ENCODE measurements at regions not wholly inside any gene's neighbourhood (a gene's known extent, or its start where the extent isn't known, plus 50 kb on each side); places are given as distances from the start of the nearest gene placed in this dataset.
"Not testable (repeated sequence)": the region's sequence is repeated elsewhere in the genome, so short reads cannot be mapped to it uniquely, and the experiment has no call there.

DNA sequence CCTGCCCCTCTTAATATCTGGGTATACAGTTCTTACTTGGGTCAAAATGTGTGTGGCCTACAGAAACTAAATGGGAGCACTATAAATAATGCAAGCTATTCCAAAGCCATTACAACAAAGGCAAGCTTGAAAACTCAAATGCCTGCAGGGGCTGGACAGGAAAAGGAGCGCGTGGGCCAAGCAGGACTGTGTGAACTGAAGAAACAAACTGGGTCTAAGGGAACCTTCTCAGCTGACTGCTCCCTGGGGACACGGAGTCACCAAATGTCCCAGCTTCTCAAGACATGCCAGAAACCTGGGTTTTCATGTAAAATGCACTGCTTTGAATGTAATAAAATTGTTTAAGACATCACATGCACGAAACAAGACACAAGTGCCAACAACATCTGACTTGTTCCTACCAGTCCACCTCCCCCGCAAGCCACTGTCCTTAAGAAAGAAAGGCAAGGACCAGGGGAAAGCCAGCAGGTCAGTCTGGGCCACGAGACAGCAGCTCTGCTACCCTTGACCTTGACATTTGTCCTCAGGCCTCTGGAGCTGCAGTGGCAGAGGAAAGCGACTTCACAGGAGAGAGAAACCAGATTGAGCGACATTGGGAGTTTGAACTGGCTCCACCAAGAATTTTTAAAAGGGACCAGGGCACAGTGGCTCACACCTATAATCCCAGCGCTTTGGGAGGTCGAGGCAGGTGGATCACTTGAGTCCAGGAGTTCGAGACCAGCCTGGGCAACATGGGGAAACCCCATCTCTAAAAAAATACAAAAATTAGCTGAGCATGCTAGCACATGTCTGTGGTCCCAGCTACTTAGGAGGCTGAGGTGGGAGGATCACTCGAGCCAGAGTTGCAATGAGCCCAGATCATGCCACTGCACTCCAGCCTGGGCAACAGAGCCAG is 89.7 kb upstream of the SH3BP4 start:
- DNase-seq (ENCODE audit: low read depth), result no peak

DNA sequence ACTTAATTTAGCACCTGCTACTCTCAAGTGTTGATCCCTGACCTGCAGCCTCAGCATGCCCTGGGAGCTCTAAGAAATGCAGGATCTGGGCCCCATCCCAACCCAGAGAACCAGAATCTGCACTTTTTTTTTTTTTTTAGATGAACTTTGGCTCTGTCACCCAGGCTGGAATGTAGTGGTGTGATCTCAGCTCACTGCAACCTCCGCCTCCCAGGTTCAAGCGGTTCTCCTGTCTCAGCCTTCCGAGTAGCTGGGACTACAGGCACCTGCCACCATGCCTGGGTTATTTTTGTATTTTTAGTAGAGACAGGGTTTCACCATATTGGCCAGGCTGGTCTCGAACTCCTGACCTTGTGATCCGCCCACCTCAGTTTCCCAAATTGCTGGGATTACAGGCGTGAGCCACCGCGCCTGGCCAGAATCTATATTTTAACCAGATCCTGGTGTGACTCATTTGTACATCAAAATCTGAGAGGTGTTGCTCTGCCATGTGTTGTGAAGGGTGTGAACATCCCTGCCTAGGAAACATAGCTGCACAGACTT is 92.4 kb upstream of the SH3BP4 start:
- DNase-seq (ENCODE audit: low read depth), result not testable (repeated sequence)

DNA sequence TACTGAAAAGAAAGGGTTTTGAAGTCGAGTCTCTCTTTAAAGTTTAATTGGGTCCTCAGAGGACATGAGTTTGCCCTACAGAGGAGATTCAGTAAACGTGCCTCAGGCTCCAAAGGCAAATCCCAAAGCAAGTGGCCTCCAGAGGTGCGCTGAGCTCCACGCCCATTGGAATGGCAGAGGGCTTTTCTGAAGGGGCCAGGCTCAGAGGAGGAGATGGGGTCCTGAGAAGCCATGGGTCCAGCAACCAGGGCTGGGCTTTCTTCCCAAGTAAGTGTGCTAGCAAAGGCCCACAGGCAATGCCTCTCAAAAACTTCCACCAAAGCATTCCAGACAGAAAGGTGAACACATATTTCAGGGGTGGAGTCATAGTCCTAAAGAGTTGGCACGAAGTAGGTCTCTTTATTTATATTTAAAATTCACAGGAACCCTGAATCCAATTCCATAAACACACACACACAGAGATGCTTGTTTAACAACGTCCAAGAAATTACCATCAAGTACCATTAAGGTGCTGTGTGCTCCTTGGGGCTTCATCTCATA is 93.0 kb upstream of the SH3BP4 start:
- DNase-seq (ENCODE audit: low read depth), result no peak

DNA sequence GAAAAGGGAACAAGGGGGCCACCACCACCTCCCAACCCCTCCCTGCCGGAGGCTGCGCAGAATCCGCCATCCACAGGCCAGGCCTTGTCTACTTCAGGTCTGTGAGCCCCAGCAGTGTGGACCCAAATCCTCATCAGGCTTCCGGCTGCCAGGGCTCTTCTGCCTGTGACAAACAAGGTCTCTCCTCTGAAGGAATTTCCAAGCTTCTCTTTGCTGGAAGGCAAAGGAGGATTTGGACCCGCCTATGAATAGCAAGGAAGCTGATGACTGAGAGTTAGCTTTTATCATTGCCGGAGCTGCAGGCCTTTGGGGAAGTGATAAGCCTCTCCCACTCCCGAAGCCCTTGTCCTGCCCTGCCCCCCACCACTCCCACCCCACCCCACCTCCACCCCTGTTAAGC is 93.7 kb upstream of the SH3BP4 start:
- DNase-seq (ENCODE audit: low read depth), result no peak

DNA sequence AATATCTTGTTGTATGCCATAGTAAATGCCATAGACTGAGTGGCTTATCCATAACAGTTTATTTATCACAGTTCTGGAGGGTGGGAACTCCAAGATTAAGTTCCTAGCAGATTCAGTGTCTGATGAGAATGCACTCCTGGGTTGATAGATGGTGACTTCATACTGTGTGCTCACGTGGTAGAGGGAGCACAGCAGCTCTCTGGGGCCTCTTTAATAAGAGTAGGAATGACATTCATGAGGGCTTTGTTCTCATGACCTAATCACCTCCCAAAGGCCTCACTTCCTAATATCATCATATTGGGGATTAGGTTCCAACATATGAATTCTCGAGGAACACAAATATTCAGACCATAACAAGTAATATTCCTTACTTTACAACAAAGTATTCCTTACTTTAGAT is 98.1 kb upstream of the SH3BP4 start:
- DNase-seq (ENCODE audit: low read depth), result no peak

DNA sequence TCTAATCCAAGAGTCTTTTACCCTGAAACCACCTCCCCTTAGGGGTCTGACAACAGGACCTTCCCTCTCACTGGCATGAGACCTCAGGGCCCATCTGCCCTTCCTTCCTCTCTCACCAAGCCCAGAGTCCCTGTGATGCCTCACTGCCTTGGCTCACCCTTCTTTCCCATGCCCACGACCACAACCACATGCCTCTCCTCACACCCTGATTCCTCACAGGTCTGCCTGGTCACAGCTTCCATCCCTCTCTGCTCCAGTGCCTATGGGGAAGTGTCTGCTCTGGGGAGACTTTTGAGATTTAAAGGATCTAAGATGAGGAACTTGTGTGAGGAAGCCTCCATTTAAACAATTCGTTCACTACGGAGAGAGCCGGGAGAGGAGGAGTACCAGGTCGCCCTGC is 98.9 kb upstream of the SH3BP4 start:
- no peak for DNase-seq (ENCODE audit: low read depth)

DNA sequence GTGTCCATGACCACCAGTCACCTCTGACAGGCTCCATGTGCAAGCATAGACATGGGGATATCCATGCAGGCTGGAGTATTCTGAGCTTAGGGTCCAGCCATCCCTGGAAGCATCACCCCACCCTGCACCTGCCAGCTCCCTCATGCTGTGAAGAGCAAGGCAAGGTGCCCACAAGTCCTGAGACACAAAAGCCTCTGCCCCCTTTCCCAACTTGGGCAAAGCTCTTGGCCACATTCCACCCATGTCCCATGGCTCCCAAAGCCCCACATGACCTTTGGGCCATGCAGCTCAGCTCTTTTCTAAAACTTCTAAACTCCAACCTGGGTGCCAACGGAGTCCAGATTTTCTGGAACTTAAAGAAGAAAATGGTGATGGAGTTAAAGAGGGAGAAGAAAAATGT is 99.8 kb upstream of the SH3BP4 start:
- no peak for DNase-seq (ENCODE audit: low read depth)

DNA sequence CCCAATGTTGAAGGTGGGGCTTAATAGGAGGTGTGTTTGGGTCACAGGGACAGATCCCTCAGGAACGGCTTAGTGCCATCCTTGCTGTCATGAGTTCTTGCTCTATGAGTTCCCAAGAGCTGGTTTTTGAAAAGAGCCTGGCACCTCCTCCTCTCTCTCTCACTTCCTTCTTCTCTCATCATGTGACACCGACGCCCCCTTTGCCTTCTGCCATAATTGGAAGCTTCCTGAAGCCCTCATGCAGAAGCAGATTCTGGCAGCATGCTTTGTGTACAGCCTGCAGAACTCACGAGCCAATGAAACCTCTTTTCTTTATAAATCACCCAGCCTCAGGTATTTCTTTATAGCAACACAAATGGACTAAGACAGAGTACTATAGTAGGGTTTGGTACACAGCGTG is 100.4 kb upstream of the SH3BP4 start:
- no peak for DNase-seq (ENCODE audit: low read depth)

DNA sequence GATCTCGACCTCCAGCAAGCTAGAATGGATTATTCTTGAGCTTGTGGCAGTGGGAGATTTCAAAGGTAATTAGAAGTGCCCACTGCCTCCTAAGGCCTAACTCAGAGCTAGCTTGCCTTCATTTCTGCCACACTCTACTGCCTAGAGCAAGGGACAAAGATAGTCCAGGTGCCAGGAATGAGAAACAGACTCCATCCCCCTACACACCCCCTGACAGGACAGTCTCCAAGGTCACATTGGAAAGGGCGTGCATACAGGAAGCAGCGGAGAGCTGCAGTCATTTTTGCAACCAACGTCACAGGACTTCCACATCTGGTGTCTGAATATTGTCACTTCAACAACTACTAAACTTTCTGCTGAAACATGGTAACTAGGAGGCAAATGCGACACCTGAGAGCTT is 101.0 kb upstream of the SH3BP4 start:
- no peak for DNase-seq (ENCODE audit: low read depth)

DNA sequence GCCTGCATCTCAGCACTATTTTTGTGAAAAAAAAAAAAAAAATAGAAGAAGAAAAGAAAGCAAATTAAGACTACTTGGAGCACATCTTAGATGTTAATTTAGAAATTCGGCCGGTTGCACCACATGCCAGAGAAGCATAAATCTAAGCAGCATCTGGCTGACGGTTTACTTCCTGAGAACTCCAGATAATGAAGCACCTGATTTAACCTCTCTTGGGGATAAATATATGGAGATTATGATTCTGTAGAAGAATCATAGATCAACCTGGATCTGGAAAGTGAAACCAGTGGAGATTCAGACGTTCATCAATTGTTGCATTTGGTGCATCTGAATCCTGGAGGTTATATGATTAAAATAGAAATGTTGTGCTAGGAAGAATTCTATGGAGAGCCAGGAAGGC is 102.1 kb upstream of the SH3BP4 start:
- DNase-seq (ENCODE audit: low read depth), result no peak

DNA sequence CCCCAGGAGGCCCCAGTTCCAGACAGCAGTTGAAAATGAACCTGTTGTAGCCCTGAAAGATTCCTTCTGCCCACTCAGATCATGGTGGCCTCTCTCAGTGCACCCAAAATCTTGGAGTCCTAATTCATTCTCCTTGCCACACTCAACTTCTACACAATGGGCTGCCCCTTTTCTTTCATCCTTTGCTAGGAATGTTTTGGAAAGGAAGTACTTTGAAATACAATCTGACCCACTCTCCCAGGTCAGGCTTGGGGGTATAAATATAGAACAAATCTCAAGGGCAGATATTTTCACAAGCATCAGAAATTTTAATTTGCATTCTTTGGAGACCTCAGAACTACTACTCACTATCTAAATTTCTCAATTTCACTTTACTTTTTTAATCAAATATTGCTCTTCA is 103.2 kb upstream of the SH3BP4 start:
- no peak for DNase-seq (ENCODE audit: low read depth)

DNA sequence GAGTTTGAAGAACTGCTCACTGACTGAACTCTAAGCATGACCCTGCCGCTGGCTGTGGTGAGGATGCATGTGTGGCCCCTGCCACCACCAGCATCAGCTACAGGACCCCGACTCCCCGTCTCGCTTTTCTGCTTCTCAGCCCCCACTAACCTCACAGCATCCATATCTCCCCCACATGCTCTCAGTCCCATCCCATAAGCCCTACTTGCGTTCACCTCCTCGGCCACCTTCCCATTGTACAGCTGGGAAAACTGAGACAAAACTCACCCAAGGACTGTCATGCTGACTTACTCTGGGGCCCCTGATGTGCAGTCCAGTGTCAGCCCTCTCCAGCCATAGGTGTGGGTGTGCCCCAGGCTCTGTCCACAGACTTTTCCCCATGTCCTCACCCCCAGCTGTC is 104.2 kb upstream of the SH3BP4 start:
- DNase-seq (ENCODE audit: low read depth), result no peak

DNA sequence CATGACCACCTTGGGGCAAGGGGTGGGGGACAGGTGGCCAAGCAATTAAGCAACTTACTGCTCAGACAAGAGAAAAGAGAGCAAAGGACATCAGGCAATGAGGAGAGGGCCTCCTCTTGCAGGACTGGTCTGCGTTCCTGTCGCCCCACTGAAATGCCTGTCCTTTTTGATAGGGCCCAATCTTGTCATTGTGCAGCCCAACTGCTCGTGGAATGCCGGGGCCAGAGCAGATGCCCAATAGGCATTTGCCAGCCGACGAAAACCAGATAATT is 104.5 kb upstream of the SH3BP4 start:
- no peak for DNase-seq (ENCODE audit: low read depth)

DNA sequence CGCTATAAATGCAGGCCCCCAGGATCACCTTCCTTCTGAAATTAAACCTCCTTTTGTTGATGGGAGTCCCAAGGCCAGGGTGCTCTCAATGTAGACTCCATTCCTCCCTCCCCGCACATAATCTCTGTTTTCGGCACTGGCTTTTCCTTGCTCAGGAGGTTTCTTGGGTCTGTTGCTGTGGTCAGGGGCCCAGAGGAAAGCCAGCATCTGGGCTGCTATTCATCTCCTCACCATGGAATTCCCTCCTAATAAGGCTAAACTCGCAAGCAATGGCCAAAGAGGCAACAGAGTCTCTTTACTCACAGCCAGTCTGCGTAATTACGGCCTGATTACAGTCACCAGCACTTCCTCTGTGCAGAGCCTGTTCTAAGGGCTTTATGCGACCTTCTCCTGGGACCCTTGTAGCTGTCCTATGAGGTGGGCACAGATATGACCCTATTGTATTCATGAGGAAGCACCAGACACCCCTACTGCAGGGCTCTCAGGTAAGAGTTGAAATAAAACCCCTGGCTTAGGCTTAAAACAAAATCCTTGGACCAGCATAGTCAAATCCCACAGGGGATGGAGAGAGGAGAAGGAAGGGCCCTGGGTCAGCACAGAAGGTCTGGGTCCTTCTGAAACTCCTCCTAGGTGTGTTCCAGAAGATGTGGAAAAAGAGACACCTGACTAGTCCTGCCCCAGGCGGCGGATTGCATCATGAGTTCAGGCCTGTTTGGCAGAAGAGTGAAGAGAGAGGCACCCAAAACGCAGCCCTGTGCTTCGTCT is 105.0 kb upstream of the SH3BP4 start:
- no peak for DNase-seq (ENCODE audit: low read depth)

DNA sequence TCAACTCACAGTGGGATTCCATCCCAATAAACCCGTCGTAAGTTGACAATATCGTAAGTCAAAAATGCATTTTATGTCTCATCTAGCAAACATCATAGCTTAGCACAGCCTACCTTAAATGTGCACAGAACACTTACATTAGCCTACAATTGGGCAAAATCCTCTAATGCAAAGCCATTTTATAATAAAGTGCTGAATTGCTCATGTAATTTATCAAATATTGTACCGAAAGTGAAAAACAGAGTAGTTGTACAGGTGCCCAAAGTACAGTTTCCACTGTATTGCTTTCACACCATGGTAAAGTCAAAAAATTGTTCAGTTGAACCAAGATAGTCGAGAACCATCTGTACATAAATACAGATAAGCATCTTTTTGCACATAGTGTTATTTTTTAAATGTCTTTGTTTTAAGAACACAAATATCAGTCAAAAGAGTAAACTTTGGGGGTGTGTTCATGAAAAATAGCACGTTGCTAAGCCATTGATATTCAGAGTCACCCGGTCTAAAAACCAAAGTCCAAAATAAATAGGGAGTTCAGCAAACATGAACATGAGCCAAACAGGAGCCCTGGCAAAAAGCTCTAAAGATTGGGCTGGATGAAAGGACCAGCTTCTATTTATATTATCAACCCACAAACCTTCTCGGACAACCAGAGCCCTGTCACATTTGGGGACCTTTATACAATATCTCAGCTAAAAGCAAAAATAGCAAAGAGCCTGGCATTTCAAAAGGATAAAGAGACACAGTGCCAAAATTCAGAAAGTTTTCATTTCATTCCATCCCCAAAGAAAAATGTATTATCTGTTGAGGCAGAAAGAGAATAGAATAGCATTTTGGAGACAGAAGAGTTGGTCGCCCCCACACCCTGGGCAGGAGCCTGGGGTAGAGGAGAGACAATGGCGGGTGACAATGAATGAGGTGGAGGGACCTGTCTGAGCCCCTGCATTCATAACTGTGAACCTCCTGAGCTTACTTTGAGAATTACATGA is 105.9 kb upstream of the SH3BP4 start:
- no peak for DNase-seq (ENCODE audit: low read depth)

DNA sequence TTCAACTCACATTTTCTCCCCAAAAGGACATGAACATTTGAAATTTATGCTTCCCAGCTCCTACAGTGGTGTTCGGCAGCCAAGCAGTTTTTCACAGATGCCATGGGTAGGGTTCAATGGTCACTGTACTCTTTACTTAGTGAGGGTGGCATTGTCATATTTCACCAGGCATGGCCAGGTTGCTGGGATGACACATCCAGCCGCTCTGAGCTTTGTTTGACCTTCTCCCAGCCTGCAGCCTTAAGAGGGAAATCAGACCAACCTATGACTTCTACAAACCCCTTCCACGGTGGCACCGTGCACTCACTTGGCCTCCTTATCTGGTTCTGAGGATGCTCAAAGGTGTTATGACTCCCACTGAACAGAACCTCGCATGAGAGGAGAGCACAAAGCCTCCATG is 108.4 kb upstream of the SH3BP4 start:
- no peak for DNase-seq (ENCODE audit: low read depth)

DNA sequence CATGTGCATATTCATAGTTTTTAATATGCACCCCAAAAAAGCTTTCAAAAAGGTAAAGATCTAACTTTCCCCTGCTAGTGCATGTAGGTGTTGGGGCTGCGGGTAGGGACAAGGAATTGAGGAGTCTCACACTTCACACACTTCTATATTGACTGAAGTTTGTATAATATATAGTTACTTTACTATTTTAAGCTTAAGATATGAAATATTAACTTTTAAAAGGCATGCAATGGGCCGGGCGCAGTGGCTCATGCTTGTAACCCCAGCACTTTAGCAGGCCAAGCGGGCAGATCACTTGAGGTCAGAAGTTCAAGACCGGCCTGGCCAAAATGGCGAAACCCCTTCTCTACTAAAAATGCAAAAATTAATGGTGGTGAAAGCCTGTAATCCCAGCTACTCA is 109.1 kb upstream of the SH3BP4 start:
- DNase-seq (ENCODE audit: low read depth), result no peak

DNA sequence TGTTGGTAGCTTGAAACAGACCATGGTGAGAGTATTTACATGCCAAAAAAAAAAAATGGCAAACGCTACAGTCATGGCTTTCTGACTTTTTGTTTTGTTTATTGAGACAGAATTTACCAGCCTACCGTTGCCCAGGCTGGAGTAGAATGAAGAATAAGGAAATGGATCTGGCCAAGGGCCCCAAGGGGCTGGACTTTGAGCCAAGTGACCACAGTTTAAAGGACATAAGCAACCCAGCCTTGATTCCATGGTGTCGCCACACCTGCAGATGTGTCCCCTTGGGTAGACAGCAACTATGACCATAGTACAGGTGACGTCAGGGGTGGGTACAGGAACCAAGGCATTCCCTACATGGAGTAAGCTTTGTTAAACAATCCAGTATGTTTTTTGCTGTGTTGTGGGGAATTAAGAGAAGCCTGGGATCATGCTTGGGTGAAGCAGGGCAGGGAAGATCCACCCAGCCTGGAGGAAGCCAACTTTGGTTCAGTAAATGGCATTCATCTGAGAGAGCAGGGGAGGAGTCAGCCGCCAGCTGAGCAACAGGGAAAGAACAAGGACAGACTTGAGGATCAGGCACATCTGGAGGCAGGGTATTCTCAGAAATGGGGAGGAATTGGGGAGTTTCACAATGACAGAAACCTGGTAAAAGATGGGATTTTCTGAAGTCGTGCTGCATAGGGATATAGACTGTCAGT is 110.3 kb upstream of the SH3BP4 start:
- no peak for DNase-seq (ENCODE audit: low read depth)

DNA sequence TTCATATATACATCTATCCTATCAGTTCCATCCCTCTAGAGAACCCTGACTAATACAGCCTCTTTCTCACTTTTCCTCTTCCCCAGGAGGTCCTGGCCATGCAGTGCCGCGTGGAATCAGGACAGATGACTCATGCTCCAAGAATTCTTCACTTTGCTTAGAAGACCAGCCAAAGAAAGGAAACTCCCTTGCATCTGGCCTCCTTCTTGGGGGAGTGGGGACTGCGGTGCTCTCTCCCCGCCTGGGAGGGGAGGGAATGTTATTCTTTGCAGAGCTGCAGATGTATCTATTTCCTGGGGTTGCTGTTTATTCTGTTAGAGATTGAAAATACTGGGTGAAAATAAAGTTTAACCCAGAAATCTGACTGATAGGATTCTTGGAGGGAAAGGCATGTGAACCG is 111.5 kb upstream of the SH3BP4 start:
- no peak for DNase-seq (ENCODE audit: low read depth)

DNA sequence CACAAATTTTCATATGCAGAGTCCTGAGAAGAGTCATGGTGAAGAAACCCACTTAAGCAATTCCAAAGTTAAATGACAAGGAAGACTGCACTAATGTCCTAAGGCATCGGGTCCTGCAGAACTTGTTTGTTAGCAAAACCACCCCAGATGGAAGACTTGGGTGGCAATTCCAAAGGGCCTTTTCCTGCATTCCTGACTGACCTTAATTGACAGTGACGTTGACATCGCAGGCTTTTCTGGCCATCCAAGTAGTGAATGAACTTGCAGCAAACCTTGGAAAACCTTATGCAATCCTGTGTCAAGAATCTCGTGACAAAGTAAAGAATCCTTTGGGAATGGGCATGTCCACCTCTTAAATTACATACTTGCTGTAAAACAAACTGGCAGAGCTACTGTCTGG is 112.5 kb upstream of the SH3BP4 start:
- DNase-seq (ENCODE audit: low read depth), result no peak

DNA sequence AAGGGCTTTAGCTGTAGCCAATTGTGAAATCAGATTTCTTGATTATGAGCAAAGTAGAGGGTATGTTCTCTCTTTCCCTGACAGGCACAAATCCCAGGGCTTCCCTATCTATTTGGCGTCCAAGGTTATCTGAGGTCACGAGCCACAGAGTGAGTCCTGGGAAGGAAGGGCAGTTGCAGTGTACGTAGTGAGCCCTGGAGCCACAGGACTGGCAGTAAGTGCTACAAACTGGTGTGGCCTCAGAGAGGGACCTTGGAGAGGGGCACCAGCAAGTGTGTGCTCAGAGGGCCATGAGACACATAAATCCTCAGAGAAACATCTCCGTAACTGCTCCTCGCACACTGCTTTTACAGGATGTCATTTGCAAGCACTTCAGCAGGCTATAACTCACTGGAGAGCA is 115.5 kb upstream of the SH3BP4 start:
- DNase-seq (ENCODE audit: low read depth), result no peak
